GM21529 (cell line): ENCODE measurements at regions not wholly inside any gene's neighbourhood (a gene's known extent, or its start where the extent isn't known, plus 50 kb on each side); places are given as distances from the start of the nearest gene placed in this dataset.
A peak's percentile ranks its signal among the peaks of the same experiment; 100 is the strongest.

Experiments used
- ATAC-seq: cut with Tn5 transposase; IDR thresholded peaks from one replicate; pipeline ENCODE4 v1.9.1; 2021; ENCODE audit not compliant: unreplicated experiment

GRCh38 chr12:92615086-92615485 lies 87.7 kb upstream of the PLEKHG7 start:
- ATAC-seq = no peak

GRCh38 chr12:92614502-92614901 lies 88.3 kb upstream of the PLEKHG7 start:
- ATAC-seq = no peak

GRCh38 chr12:92614001-92614400 lies 88.8 kb upstream of the PLEKHG7 start:
- no peak for ATAC-seq

GRCh38 chr12:92612611-92613010 lies 90.2 kb upstream of the PLEKHG7 start:
- no peak for ATAC-seq

- ATAC-seq = no peak
Measured at GRCh38 chr12:92608151-92609091, 94.4 kb upstream of the PLEKHG7 start.

GRCh38 chr12:92606956-92607355 lies 95.8 kb upstream of the PLEKHG7 start:
- no peak for ATAC-seq

- no peak for ATAC-seq
Measured at GRCh38 chr12:92605621-92606170, 97.1 kb upstream of the PLEKHG7 start.

- ATAC-seq = no peak
Measured at GRCh38 chr12:92604786-92605185, 98.0 kb upstream of the PLEKHG7 start.

- ATAC-seq = no peak
Measured at GRCh38 chr12:92603741-92604432, 98.9 kb upstream of the PLEKHG7 start.

- ATAC-seq = no peak
Measured at GRCh38 chr12:92602930-92603623, 99.7 kb upstream of the PLEKHG7 start.

- ATAC-seq = no peak
Measured at GRCh38 chr12:92602476-92602875, 100.3 kb upstream of the PLEKHG7 start.

GRCh38 chr12:92601680-92602079 lies 101.1 kb upstream of the PLEKHG7 start:
- ATAC-seq = no peak

- no peak for ATAC-seq
Measured at GRCh38 chr12:92601176-92601575, 101.6 kb upstream of the PLEKHG7 start.

GRCh38 chr12:92600052-92600451 lies 102.7 kb upstream of the PLEKHG7 start:
- no peak for ATAC-seq

GRCh38 chr12:92597997-92598396 lies 104.8 kb upstream of the PLEKHG7 start:
- no peak for ATAC-seq

GRCh38 chr12:92597118-92597517 lies 105.7 kb upstream of the PLEKHG7 start:
- no peak for ATAC-seq

GRCh38 chr12:92596383-92596782 lies 106.4 kb upstream of the PLEKHG7 start:
- ATAC-seq = no peak

- no peak for ATAC-seq
Measured at GRCh38 chr12:92595663-92596062, 107.1 kb upstream of the PLEKHG7 start.

- peak; percentile 100 for ATAC-seq
Measured at GRCh38 chr12:92593734-92594402, 108.9 kb upstream of the PLEKHG7 start.

- no peak for ATAC-seq
Measured at GRCh38 chr12:92585115-92585727, 117.6 kb upstream of the PLEKHG7 start.
